GM12891 (cell line): ENCODE measurements at regions not wholly inside any gene's neighbourhood (a gene's known extent, or its start where the extent isn't known, plus 50 kb on each side); places are given as distances from the start of the nearest gene placed in this dataset.

Source experiments
- POLR2A ChIP-seq: IDR thresholded peaks from 2 replicates; pipeline ENCODE4 v1.6.1; 2011; ENCODE audit warnings: low read depth, low read length, control low read depth
- POLR2AphosphoS5 ChIP-seq: IDR thresholded peaks from 2 replicates; pipeline ENCODE4 v1.6.1; 2011; ENCODE audit warnings: low read depth, low read length, control low read depth
- POU2F2 ChIP-seq: IDR thresholded peaks from 2 replicates; pipeline ENCODE4 v1.6.1; 2011; ENCODE audit warnings: low read depth, mild to moderate bottlenecking, control low read depth, low read length, moderate library complexity
- SPI1 ChIP-seq: IDR thresholded peaks from 2 replicates; pipeline ENCODE4 v1.6.1; 2011; ENCODE audit warnings: low read depth, low read length, control low read depth
- TAF1 ChIP-seq: IDR thresholded peaks from 2 replicates; pipeline ENCODE4 v1.6.1; 2011; ENCODE audit warnings: low read depth, low read length, control low read depth

DNA sequence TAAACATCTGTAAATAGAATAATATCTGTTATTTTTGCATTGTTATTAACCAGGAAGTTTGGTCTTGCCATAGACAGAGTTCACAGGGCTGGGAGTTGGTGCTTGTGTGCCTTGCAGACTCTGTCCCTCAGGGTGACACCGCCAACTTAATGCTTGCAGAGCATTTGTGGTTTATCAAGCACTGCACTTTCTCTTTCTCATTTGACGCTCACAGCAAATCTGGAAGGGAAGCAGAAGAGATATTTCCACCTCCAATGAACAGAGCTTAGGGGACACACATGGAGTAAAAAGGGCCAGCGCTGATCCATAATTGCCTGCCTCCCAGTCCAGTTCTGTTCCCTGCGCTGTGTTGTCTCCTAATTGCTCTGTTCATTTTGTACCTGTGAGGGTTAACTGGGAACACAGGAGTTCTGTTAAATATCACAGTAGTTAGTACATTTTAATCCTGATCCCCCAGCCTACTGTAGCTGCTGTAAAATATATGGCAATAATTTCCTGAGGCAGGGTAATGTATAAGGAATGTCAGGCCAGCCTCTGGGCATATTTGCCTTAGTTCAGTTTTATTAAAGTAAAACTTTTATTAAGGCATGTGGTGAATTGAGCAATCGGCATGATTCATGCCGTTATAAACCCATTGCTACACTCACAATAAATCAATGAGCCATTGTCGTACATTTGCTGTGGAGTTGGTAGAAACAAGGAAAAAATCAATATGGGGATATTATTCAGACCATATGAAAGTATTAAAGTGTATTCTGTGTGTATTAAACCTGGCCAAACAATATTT is 182.5 kb upstream of the OSR1 start:
- TF ChIP-seq POLR2A (no peak), POLR2AphosphoS5 (no peak), TAF1 (no peak), POU2F2 (no peak), SPI1 (no peak)
